H1 (cell line): ENCODE measurements at regions not wholly inside any gene's neighbourhood (a gene's known extent, or its start where the extent isn't known, plus 50 kb on each side); places are given as distances from the start of the nearest gene placed in this dataset.

Experiments used
- BRCA1 ChIP-seq: IDR thresholded peaks from 2 replicates; pipeline ENCODE4 v1.6.1; 2012; ENCODE audit warnings: low read depth, low read length, improper control_type of control experiment
- CBX5 ChIP-seq: fragments of 300-800, 300-1000 bp; sonication (generic); IDR thresholded peaks from 2 replicates; pipeline ENCODE4 v1.7.1; 2016; ENCODE audit warnings: antibody characterized with exemption, low read length, low read depth
- CTBP2 ChIP-seq: IDR thresholded peaks from 2 replicates; pipeline ENCODE4 v1.7.0; 2011; ENCODE audit warnings: borderline replicate concordance, mild to moderate bottlenecking, moderate library complexity, mixed read lengths, low read length; ENCODE audit not compliant: insufficient read depth, insufficient read length
- EGR1 ChIP-seq: IDR thresholded peaks from 2 replicates; pipeline ENCODE4 v1.6.1; 2011; ENCODE audit warnings: low read depth, low read length, borderline replicate concordance
- HDAC6 ChIP-seq: IDR thresholded peaks from one replicate; pipeline ENCODE4 v1.7.1; 2012; ENCODE audit warnings: low read depth, mild to moderate bottlenecking, inconsistent platforms, low read length, moderate library complexity
- SP1 ChIP-seq: IDR thresholded peaks from 2 replicates; pipeline ENCODE4 v1.6.1; 2011; ENCODE audit warnings: low read depth, low read length
- SP4 ChIP-seq: IDR thresholded peaks from 2 replicates; pipeline ENCODE4 v1.6.1; 2012; ENCODE audit warnings: low read length, inconsistent platforms

- no peak for TF ChIP-seq HDAC6
- no peak for TF ChIP-seq CBX5
- TF ChIP-seq EGR1: no peak
- TF ChIP-seq CTBP2: no peak
- no peak for TF ChIP-seq SP4
- no peak for TF ChIP-seq SP1
- no peak for TF ChIP-seq BRCA1
Measured at GRCh38 chr2:126558029-126558428, 97.9 kb upstream of the GYPC start (continued).
